HG03135 (cell line): ENCODE measurements at regions not wholly inside any gene's neighbourhood (a gene's known extent, or its start where the extent isn't known, plus 50 kb on each side); places are given as distances from the start of the nearest gene placed in this dataset.

ENCODE experiments used
- ATAC-seq: cut with Tn5 transposase; IDR thresholded peaks from one replicate; pipeline ENCODE4 v1.9.1; 2021; ENCODE audit warnings: mild to moderate bottlenecking, moderate library complexity; ENCODE audit not compliant: unreplicated experiment

DNA sequence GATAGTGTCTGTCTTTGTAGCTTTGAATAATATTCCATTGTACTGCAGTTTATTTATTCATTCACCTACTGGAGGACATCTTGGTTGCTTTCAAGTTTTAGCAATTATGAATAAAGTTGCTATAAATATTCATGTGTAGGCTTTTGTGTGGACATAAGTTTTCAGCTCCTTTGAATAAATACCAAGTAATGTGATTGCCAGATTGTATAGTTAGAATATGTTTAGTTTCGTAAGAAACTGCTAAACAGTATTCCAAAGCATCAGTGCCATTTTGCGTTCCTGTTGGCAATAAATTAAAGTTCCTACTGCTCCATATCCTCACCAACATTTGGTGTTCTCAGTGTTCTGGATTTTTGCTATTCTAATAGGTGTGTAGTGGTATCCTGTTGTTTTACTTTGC, 311.7 kb upstream of the FMN2 start:
- no peak for ATAC-seq

DNA sequence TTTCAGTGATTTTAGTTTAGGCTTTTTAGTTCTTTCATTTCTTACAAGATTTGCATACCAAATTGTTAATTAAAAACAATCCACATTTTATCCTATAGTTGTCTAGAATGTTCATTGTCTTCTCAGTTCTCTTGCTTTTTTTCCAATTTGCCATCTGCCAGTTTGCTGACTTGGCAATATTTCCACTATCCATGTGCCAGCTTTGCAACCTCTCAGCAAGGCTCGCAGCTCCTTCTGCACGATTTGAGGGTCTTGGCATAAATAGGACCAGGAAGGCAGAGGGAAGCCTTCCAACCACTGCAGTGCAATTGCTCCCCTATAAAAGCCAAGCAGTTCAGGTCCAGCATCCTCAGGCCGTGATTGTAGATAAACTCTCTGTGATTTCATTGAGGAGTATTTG, 306.8 kb upstream of the FMN2 start:
- no peak for ATAC-seq

DNA sequence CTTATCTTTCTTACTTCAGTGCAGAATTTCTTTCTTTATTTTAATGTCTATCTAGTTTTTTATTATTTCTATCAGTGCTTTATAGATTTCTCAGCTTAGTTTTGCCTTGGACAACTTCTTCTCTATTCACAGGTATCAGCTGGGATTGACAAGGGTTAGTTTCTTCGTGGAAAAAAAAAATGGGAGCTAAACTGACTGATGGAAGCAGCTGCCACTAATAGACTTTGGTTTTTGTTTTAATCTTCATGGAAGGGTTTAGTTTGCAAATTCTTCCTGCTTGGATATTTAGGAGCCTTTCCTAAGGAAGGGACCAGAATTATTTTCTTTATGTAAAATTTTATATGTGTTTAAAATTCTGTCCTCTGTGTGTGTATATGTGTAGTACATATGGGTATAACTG, 306.1 kb upstream of the FMN2 start:
- ATAC-seq: no peak

DNA sequence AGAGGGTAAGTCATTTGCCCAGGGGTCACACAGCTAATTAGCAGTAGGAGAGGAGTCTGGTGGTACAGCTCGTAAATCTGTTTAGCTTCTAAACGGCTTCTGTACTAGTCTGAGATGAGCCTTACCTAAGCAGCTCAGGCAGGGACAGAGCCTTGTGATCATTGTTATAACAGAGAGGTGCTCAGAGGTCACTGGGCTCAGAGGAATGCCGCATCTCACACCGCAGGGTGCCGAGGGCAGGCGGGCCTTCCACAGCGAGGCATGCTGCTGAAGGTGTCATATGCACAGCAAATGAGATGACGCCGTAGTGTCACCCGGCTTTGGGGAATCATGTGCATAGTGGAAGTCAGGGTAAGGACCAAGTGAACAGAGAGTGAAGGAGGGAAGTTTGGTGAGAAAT, 305.2 kb upstream of the FMN2 start:
- ATAC-seq: no peak

DNA sequence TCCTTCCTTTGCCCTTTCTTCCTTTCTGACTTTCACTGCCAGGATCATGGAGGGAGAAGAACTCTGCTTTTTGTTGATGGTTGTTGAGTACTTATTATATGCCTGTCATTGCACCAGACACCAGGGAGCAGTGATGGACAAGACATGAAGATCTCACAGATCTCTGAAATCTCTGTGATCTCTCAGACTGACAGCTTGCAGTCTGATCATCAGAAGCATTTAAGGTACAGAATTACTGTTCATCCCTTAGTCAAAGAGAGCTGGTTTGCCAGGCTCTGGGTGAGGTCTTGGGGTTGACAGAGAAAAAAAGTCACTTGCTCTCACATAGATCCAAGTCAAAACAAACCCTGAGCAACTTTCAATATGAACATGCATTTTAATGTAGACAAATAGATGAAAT, 299.5 kb upstream of the FMN2 start:
- ATAC-seq: no peak

DNA sequence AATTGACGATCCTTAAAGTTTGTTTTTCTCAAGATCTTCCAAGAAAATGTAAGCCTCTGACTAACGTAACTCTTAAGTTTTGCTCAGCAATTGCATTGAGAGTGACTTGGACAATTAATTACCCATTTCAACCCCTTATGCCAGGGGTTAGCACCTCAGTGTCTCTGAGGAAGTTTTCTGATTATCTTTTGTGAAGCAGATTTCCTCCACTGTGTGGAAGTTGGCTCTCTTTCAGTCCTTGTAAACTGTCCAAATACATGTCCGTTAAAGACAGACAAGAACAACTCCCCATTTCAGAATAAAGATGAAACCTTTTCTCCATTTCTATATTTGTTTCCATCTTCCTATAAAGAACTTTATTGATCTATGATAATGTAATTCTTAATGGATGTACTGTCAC, 296.4 kb upstream of the FMN2 start:
- no peak for ATAC-seq

DNA sequence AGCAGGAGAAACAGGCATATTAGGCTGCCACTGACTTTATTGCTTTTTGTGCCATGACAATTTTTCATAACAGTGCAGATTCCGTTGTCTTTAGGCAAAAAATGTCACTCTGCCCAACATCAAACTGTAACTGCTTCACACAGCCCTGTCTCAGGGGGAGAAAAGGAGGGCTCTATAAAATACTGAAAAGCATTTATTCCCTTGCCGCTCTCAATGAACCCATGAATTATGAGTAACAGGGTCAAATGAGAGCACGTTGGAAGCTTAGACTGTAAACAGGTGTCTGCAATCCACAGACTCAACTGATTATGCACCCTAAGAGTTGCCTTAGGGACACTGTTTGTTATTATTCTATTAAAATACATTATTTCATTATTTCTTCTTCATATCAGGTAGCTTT, 292.1 kb upstream of the FMN2 start:
- no peak for ATAC-seq

DNA sequence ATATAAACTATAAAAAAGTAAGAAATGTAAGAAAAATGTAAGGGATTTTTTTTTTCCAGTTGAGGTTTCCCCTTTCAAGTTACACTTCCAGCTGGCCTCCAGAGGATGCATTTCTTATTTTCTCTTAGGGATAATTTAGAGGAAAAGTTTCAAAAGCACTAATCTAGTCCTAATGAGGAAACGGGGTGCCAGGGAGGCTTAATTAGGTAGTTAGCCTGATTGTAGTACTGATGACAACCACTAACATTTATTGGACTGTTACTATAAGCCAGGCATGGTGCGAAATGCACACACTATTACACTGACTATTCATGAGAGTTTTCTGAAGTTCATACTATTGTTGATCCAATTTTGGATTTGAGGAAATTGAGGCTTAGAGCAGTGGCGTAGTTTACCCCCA, 290.8 kb upstream of the FMN2 start:
- ATAC-seq: no peak

DNA sequence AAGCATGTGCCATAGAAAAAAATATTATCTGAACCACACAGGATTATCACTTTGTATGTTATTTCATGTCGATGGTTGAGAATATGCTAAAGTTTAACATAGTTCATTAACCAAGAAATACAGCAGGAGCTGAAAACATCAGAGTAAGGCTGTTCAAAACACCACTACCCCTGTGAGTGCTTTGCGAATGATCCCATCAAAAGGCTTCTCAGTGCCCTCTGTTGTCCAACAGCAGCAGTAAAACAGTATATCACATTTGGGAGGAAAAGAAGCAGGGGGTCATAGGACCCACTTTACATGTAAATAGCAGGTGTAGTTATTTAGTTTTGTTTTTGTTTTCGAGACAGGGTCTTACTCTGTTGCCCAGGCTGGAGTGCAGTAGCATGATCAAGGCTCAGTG, 289.4 kb upstream of the FMN2 start:
- no peak for ATAC-seq

DNA sequence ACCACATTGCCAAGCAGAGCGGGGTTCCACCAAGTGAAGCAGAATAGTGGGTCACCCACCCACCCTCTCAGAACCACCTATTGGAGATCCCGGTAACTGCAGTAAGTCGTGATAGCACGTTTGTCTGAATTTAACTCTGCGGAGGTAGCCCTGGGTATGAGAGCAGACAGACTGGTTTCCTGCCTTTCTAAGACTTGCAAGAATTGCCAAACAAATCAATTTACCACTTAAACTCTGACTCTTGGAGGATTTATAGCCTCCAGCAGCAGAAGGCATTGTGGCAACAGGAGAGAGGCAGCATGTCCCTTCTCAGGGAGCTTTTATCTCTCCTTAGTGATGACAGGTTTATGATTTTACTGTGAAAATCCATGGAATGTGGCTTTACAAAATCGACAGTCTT, 287.9 kb upstream of the FMN2 start:
- ATAC-seq: no peak

DNA sequence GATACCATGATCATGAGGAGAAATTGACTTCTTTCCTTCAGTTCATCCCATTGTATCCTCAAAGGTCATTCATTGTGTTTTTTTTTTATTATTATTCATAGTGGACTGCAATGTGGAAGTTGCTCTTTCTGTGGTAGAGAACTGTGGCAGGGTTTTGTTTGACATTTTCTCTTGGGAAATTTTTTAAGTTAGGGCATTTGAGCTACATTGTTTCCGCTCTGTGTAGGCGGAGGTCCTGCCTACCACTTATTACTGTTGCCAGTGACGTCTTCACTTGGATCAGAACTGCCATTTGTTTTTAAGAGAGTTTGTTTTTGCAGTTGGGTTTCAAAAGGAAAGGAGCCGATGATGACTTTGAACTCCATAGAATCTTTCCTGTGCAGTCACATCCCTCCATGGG, 287.4 kb upstream of the FMN2 start:
- no peak for ATAC-seq

DNA sequence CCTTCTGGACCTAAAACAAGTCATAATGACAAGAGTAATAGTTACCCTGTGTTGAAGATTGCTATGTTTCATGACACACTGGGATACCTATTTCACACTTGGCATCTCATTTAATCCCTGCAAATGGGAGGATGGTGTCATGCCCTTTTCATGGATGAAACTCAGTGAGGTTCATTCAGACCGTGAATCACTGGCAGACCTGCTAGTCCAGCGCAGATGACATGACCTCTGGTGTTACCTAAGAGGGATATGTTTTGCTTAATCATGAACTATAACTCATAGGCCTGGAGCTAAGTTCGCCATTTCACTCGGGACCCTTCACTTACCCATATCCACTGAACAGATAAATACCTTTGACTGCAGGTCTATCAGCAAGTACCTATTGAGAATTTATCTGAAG, 286.6 kb upstream of the FMN2 start:
- no peak for ATAC-seq

DNA sequence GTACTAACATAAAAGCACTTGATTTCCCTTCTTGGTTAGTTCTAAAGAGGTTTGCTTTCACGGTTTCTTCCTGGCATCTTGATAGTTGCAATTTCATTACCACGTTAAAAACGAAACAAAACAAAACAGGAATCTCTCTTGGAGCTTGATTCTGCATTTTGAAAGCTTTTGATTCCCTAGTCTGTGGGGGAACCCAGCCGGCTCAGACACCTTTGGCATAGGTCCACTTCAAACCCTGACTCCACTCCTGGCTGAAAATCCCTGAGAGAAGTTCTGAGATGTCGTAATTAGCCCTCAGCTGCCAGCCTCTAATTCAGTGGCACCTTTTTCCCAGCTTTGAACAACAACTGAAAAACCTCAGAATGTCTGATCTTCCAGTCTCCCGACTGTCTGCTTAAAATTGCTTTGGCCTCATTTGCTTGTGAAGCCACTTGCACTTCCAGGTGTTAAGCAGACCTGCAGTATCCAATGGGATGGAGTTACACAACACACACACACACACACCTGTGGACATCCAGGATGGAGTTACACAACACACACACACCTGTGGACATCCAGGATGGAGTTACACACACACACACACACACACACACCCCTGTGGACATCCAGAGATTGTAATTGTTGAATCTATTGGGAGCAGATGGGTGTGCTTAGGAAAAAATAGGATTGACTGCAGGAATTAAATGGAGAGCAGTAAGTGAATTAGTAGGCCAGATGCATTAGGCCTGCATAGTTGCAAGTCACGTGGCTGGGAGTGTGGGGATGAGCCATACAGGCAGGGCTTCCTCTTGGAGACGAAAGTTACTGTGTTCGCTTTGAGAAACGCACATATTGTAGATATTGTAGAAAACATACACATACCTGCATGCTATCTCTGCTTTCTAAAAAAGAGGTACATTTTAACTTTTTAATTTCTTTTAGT, 285.6 kb upstream of the FMN2 start:
- ATAC-seq: no peak

DNA sequence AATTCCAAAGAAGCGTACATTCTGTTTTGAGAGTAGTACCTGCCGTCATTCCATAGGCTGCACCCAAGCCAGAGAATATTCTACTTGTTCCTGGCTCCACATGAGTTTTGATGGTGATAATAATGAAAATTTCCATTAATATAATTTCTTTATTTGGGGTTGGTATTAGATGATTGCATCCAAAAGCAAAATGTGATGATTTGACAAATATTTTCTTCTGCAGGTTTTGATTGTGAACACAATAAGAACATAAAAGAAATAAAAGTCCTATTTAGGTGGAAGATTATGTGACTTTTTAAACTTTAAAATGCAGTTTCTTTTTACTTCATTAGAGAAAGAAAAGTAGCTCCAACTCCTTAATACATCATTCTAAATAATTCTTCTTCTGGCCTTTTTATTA, 284.8 kb upstream of the FMN2 start:
- no peak for ATAC-seq

DNA sequence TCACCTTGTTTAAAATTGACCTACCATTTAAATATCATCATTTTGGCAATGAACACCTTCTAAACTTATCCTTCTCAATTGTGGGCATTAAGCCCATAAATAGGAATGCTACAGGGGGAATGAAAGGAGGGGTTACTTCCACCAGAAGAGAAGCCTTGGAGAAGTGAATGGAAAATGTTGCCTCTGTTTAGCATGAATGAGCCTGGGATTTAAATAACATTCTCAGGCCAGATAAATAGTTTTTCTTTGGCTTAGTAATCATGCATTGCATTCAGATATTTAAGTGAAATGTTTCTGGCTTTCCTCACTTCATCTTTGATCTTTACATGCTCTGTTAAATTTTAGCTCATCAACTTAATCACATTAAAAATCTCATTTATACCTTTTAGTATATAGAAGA, 284.3 kb upstream of the FMN2 start:
- ATAC-seq: no peak

DNA sequence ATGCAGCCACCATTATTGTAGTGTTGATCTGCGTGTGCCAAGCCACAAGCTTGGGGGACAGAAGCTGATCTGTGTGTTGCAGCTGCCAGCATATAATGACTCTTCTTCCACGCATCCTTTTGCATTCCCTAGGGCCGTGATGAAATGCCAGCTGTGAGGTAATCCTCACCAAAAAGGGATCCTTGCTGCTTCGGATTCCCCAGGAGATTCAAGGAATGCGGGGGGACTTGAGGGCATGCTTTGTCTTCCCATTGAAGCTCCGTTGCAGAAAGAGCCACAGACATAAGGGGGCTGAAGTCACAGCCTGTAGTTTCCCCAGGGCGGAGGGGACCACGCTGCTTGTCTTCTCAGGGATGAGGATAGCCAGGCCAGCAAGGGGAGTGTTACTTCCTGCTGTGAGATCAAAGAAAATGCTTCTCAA, 281.6 kb upstream of the FMN2 start:
- ATAC-seq: no peak

DNA sequence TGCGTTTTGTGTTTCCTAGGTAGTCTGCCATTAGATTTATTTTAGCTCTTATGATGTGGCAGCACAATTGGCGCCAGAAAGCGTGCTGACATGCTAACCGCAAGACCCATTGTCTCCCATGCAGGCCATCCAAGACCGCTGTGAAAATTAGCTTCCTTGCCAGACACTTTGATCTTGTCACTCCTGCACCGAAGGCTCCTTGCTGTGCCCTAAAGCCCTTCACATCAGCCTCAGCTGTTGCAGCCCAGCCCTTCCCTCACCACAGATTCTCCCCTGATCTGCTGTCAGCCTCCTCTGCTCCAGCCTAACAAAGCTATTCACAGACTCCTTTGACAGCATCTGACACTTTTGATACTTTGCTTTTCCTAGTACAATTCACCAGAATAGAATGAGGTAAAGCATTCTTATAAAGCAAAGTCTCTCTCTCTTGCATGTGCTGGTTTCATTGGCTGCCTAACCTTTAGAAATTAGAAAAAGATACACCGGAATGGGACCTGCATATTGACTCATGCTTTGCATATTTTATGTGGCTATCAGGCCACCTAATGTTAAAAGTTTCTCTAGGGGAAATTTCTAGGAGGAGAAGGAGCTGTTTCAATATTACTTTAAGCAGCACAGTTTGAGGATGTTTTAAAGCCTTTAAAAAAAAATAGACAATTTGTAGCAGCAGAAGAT, 280.3 kb upstream of the FMN2 start:
- ATAC-seq: no peak

DNA sequence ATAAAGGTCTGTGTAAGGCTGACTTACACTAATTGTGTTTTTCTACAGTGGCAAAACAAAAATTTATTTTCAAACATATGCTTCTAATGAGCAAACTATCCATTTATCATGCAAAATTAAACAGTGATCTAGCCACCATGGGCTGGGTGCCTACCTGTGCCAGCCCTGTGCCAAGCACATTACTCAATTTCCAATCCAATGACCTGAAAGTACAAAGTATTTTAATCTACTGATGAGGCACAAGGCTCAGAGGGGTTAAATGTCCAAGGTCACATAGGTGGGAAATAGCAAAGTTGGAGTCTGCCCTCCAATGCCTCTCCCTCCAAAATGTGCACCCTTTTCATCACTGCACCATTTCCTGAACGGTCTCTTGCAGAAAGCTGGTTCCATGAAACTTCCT, 279.1 kb upstream of the FMN2 start:
- ATAC-seq: no peak

DNA sequence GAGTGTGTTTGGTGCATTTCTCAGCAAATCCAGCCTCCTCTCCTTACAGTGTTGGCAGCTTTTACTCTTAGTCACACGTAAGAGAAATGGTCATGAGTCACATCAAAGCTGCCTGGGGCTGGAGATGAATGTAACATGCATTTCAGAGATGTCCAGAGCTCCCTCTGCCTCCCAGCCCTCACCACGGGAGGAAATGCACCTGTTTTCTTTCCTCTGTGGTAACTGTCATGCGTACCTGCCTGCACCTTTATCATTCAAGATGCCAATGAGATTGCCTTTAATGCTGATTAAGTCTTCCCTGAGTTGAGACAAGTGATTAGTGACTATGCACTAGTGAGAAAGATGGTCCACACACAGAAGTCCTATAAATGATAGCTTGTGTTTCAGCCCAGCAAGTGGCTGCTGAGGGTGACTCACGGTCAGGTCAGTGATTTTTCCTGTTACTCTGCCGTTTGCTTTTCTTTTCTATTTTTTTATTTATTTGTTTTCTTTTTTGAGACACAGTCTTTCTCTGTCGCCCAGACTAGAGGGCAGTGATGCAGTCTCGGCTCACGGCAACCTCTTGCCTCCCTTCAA, 277.3 kb upstream of the FMN2 start:
- no peak for ATAC-seq

DNA sequence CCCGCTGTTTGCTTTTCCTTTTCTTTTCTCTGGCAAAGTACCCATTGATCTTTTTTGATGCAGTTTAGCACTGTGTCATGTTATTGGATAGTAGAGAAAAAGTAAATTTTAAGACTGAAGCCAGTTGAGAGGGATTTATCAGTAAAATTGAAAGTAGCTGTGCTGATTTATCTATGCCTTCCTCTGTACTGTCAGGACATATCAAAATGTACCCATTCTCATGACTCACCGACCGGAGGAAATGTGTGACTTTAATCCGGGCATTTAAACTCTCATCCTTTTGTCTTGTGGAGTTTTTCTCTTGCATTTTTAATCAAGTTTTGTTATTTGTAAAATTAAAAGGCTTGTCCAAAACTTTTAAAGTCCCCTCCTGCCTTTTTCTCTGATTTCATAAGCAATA, 276.6 kb upstream of the FMN2 start:
- no peak for ATAC-seq

DNA sequence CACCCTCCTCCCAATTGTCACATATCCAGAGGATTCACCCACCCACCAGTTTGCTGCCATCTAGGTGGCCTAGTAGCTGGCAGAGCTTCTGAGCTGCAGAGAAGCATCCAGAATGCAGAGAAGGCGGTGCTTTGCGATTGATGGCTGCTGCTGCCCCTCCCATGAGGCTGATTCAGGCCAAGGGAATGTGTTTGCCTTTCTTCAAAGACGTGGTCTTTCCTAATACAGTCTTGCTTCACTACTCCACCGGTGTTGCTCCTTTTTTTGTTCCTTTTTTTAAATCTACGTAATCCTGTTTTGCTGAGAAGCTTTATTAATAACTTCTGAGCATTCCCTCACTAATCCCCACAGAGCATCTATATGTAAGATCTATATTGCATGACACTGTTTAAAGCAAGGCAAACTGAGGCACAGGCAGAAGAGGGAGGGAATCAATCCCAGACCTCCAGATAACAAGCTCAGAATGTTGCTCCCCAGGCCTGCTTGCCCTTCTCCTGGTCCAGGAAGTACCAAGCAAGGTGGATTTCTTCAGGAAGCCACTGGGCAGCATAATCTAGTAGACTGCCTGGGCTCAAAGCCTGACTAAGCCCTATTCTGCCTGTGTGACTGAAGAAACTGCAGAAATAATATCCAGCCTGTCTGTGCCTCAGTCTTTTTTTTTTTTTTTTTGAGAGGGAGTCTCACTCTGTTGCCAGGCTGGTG, 275.5 kb upstream of the FMN2 start:
- no peak for ATAC-seq

DNA sequence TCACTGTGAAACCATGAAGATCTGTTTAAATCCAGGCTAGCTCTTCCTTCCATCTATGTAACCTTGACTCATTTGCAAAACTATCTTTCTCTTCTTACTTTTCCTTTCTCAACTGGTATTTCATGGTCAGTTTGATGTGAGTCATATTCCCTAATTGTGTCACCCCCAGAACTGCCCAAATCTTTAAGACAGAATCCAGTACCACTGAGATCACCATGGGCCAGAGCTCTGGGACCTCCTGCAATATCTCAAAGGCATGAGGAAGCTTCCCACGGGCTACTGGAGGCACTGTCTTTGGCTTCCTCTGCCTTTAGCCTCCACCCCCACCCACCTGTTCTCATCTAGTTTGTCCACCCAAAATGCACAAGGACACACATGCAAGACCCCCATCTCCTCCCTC, 274.4 kb upstream of the FMN2 start:
- ATAC-seq: no peak
